ENCODE measurements at regions not wholly inside any gene's neighbourhood (a gene's known extent, or its start where the extent isn't known, plus 50 kb on each side); places are given as distances from the start of the nearest gene placed in this dataset.

DNA sequence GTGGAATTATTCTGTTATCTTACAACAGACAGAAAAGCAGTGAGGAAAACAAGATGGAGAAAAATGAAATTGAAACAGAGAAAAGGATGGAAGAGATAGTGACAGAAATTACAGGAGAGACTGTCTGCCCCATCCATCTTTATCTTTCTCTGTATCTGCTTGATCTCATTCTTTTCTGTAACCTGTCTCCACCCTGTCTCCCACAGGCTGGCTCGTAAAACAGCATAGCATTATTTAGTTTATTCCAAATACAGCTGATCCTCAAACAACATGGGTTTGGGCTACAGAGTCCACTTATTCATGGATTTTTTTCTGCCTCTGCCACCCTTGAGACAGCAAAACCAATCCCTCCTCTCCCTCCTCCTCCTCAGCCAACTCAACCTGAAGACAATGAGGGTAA lies 482.3 kb upstream of the JARID2 start:
- H3K27ac ChIP-seq (replicated peaks): no peak overlapping the region
- DNase-seq (ENCODE audit: low read depth in 1 of 2, low spot score in 1 of 2): no peak
- no peak overlapping the region for H3K4me3 ChIP-seq (replicated peaks; ENCODE audit: insufficient read depth, low read length)
- TF ChIP-seq, protein P1, sequence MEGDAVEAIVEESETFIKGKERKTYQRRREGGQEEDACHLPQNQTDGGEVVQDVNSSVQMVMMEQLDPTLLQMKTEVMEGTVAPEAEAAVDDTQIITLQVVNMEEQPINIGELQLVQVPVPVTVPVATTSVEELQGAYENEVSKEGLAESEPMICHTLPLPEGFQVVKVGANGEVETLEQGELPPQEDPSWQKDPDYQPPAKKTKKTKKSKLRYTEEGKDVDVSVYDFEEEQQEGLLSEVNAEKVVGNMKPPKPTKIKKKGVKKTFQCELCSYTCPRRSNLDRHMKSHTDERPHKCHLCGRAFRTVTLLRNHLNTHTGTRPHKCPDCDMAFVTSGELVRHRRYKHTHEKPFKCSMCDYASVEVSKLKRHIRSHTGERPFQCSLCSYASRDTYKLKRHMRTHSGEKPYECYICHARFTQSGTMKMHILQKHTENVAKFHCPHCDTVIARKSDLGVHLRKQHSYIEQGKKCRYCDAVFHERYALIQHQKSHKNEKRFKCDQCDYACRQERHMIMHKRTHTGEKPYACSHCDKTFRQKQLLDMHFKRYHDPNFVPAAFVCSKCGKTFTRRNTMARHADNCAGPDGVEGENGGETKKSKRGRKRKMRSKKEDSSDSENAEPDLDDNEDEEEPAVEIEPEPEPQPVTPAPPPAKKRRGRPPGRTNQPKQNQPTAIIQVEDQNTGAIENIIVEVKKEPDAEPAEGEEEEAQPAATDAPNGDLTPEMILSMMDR (IDR thresholded peaks at IDR 0.05; ENCODE audit: insufficient read depth, low read length): no peak
- TF ChIP-seq, protein P2, sequence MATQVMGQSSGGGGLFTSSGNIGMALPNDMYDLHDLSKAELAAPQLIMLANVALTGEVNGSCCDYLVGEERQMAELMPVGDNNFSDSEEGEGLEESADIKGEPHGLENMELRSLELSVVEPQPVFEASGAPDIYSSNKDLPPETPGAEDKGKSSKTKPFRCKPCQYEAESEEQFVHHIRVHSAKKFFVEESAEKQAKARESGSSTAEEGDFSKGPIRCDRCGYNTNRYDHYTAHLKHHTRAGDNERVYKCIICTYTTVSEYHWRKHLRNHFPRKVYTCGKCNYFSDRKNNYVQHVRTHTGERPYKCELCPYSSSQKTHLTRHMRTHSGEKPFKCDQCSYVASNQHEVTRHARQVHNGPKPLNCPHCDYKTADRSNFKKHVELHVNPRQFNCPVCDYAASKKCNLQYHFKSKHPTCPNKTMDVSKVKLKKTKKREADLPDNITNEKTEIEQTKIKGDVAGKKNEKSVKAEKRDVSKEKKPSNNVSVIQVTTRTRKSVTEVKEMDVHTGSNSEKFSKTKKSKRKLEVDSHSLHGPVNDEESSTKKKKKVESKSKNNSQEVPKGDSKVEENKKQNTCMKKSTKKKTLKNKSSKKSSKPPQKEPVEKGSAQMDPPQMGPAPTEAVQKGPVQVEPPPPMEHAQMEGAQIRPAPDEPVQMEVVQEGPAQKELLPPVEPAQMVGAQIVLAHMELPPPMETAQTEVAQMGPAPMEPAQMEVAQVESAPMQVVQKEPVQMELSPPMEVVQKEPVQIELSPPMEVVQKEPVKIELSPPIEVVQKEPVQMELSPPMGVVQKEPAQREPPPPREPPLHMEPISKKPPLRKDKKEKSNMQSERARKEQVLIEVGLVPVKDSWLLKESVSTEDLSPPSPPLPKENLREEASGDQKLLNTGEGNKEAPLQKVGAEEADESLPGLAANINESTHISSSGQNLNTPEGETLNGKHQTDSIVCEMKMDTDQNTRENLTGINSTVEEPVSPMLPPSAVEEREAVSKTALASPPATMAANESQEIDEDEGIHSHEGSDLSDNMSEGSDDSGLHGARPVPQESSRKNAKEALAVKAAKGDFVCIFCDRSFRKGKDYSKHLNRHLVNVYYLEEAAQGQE (IDR thresholded peaks at IDR 0.05; ENCODE audit: insufficient replicate concordance, low read depth): no peak
- no peaks in the 10 kb centered on the region for H3K27me3 ChIP-seq (ENCODE audit: insufficient read depth, poor library complexity, severe bottlenecking)

DNA sequence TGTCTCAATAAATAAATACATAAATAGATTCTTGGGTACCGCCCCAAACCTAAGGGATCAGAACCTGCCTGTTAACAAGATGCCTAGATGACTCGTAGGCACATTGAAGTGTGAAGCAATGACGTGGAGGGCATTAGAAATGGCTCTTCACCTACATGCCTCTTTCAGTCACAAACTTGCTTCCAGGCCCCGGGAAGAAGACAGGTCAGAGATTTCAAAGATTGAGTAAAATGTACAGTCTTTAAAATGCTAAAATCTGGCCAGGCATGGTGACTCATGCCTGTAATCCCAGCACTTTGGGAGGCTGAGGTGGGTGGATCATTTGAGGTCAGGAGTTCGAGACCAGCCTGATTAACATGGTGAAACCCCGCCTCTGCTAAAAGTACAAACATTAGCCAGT lies 480.8 kb upstream of the JARID2 start:
- DNase-seq (ENCODE audit: low read depth in 1 of 2, low spot score in 1 of 2): no peak
- Histone ChIP-seq H3K27me3 (ENCODE audit: insufficient read depth, poor library complexity, severe bottlenecking) (no peaks in the 10 kb centered on the region), H3K27ac (replicated peaks) (no peak overlapping the region), H3K4me3 (replicated peaks; ENCODE audit: insufficient read depth, low read length) (no peak overlapping the region)
- no peak for TF ChIP-seq POLR2AphosphoS5 (IDR thresholded peaks at IDR 0.05; ENCODE audit: low read depth)
- no peak for TF ChIP-seq GABPA (IDR thresholded peaks at IDR 0.05; ENCODE audit: low read depth)
- TF ChIP-seq, protein P1 (IDR thresholded peaks at IDR 0.05; ENCODE audit: insufficient read depth, low read length): no peak
- TF ChIP-seq, protein P2 (IDR thresholded peaks at IDR 0.05; ENCODE audit: insufficient replicate concordance, low read depth): no peak
- no peak for TF ChIP-seq SPI1 (IDR thresholded peaks at IDR 0.05; ENCODE audit: borderline replicate concordance, low read depth)

DNA sequence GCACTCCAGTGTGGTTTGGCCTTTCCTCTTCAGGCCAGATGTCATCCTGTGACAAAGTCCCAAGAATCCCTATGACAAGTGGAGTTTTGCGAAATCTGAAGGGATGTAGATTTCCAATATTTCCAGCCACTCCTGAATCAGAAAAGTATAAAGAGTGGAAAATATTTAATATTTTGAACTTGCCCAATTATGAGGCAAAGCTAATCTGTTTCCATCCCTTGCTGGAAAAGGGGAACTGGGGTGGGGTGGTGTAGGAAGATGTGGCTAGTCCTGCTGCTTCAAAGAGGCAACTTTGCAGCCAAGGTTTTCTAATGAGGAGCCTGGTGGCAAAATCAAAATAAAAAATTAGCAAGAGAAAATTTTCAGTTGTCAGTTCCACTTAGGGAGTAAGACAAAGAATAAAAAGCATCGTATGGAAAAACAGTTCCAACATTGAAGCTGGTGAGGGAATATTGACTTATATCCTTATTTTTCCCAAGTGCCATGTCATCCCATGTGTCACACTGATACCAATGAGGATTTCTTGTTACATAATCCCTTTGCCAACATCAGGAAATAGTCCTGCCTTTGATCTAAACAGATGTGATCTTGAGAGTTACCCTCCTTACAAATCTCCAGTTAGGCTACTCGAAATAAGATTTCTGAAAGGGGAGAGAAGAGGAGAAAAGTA lies 480.0 kb upstream of the JARID2 start:
- H3K4me3 ChIP-seq (replicated peaks; ENCODE audit: insufficient read depth, low read length): no peak overlapping the region
- H3K27ac ChIP-seq (replicated peaks): no peak overlapping the region
- no peaks in the 10 kb centered on the region for H3K27me3 ChIP-seq (ENCODE audit: insufficient read depth, poor library complexity, severe bottlenecking)
- TF ChIP-seq, protein P2 (IDR thresholded peaks at IDR 0.05; ENCODE audit: insufficient replicate concordance, low read depth): no peak
- peak; percentile 97 for TF ChIP-seq SPI1 (IDR thresholded peaks at IDR 0.05; ENCODE audit: borderline replicate concordance, low read depth)
- peak in 1 of 2 experiments; percentile 67 for DNase-seq (ENCODE audit: low read depth in 1 of 2, low spot score in 1 of 2)

Data from HL-60 (cell line).